NAMALWA (cell line): ENCODE measurements at regions not wholly inside any gene's neighbourhood (a gene's known extent, or its start where the extent isn't known, plus 50 kb on each side); places are given as distances from the start of the nearest gene placed in this dataset.
"Not testable (repeated sequence)": the region's sequence is repeated elsewhere in the genome, so short reads cannot be mapped to it uniquely, and the experiment has no call there.

Experiments used
- DNase-seq: peaks from one replicate; pipeline ENCODE4 v3.0.0-alpha.2; 2015; ENCODE audit warnings: low spot score

DNA sequence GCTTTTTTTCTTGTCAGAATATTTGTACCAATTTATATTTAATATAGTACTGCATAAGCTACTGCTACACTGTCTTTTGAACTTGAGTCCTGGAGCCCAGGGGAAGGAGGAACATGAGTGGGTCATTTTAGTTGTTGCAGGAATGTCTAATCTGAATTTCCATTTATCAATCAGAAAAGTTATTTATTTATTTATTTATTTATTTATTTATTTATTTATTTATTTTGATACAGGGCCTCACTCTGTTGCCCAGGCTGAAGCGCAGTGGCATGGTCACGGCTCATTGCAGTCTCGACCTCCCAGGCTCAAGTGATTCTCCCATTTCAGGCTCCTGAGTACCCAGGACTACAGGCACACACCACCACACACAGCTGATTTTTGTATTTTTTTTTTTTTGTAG is 712.6 kb downstream of the NR2F1-AS1 start:
- DNase-seq, result no peak

DNA sequence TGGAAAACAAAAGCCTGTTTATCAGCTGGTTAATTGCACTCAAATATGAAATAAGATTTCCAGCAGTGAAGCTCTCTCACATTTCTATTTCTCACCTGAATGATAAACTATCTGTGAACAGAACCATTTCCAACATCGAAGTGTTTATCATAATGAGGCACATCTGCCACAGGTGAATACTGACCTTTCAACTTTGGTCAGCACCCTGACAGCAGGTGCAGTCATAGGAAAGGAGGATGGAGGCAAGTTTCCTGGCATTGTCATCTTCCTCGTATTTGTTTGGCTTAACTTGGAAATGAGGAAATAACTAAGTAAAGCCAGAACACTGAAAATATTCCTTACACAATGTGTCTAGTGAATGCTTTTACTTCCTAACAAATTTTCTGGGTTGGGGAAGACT is 716.4 kb downstream of the NR2F1-AS1 start:
- no peak for DNase-seq

DNA sequence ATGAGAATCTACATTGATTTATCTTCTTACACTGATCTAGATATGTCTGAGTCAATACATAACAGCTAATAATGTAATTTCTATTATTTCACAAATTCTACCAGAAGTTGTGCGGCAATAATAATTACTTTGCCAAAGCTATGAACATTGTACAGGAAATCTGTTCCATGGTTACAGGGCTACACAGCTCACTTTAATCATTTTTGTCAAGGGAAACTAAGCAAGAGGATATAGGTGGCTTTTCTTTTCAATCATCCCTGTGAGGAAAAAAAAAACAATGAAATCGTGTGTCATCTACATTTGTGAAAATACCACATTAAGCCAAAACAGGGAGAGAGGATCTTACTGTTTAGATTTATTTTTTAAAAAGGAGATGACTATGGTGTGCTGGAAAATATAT is 717.4 kb downstream of the NR2F1-AS1 start:
- no peak for DNase-seq

DNA sequence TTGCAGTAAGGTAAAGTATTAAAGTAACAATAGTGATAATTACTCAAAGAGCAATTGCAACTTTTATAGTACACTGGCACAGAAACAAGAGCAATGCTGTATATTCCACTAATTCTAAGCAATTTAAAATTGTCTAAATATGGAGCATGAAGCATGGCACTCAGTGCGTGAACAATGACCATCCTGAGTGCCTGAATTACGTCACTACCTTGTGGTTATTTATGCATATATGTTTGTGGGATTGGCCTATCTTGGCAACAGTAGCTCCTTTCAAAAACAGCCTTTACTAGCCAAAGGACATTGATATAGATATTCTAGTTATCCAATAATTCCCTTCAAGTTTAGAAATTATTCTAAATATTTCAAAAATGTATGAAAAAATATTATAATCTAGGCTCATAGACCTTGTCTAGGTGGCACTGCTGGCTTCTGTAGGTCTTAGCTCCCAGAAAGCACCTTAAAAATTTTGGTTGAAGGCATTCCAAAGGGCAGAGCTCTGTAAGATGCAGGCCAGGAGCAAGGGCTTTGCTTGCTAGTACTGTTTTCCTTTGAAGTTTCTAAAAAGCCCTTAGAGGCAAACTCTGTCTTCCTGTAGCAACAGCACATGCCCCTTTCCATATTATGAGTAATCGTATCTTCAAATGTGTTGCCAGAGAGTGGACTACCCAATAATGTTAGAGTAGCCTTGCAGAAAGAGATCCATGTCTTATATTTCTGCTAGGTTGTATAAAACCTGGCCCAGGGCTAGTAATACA is 719.3 kb downstream of the NR2F1-AS1 start:
- no peak for DNase-seq

DNA sequence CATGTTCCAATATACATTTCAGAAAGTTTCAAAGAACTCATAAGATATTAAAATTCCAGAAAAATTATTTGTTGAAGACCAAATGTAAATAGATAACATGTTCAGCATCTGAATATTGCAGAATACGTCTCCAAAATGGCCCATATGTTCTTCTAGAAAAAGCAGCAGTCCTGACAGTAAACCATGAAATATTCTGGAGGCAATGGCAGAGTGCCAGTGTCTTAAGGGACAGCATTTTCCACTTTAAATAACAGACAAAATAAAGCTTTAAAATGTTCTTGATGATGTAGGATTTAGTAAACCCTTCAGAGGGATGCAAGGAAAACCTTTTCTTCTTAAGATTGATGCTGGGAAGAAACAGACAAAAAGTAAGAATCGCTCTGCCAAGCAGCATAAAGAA is 721.0 kb downstream of the NR2F1-AS1 start:
- no peak for DNase-seq

DNA sequence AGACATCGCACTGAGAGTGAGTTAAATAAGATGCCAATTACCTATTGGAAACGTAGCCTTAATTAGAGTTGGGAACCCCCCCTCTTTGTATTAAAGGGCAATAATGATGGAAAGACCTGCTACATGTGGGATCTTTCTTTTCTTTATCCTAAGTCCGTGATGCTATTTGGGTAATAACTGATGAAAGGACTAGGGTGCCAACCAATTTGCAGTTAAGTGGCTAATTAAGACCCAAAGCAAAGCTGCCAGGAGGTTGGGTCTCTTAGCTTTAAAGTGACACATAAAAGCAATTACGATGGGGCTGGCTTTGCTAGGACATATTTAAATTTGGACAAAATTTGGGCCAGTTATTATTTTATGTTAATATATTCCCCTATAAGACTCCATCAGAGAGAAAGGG is 728.8 kb downstream of the NR2F1-AS1 start:
- DNase-seq, result no peak

DNA sequence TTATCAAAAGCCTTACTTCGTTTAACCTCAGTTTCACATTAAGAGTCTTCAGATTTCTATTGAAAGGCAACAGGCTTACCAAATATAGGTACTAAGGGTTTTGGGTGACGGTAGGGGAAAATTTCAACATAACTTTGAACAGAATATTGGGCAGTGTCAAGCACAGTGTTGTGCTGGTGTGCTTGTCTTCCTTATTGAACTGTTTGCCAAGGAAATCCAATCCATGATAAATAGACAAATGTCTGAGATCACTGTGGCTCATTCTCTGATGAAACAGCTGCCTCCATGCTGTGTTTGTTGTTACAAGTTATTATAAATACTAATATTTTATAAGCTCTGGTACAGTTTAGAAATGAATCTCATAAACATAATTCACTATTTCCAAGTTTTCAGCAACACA is 730.1 kb downstream of the NR2F1-AS1 start:
- no peak for DNase-seq

DNA sequence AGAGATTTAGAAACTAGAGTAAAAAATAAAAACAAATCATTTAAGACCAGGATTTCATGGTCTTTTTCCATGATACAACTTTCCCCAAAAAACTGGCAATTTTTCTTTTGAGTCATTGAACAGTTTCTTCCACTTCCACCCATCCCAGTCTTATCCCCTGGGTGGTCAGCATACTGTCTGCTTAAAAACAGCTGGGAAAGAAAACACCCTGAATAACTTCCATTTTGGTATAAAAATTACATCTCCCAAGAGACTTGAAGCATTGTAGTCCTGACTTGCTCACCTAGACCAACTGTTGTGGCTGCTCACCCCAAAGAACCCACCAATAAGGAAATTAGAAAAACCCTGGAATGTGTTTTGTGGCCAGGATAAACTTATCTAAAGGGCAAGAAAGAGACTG is 731.3 kb downstream of the NR2F1-AS1 start:
- no peak for DNase-seq

DNA sequence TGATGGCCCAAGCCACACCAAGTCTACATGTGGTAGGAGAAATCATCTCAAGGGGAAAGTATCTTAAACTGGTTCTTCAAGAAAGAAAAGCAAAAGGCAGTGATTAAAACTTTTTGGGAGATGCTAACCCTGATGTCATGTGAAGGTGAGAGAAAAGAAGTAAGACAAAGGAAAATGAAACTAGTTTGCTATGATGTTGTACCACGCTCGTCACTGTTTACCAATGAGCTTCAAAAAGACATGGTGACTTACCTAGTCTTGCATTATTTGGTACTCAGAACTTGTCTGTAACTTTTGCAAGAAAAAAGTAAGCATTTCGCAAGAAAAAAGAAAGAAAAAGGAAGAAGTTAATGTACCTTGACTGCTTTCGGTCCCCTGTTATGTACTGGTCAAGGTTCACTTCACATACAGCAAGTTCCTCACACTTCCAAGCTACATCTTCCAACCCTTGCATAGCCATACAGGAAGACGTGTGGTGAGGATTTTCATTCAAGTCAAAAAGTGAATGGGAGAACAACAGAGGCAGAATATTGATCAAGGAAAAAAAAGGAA is 739.3 kb downstream of the NR2F1-AS1 start:
- DNase-seq, result no peak

DNA sequence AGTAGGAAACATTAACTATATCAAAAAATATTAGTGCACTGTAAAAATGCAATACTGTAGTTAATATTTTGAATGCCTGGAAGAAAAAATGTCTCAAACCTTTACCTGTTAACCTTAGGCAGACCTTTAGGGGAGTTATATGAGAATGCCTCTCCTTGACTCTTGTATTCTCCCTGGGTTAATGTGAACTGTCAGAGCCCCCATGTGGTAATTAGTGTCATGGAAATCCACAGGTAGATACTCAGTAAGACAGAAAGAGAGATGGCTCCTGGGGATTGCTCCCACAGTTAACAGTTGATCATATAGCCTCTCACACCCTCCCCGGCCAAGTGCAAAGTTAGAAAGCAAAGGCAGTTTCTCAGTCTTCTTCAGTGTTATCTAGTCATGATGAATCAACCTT is 742.8 kb downstream of the NR2F1-AS1 start:
- peak; percentile 11 for DNase-seq

DNA sequence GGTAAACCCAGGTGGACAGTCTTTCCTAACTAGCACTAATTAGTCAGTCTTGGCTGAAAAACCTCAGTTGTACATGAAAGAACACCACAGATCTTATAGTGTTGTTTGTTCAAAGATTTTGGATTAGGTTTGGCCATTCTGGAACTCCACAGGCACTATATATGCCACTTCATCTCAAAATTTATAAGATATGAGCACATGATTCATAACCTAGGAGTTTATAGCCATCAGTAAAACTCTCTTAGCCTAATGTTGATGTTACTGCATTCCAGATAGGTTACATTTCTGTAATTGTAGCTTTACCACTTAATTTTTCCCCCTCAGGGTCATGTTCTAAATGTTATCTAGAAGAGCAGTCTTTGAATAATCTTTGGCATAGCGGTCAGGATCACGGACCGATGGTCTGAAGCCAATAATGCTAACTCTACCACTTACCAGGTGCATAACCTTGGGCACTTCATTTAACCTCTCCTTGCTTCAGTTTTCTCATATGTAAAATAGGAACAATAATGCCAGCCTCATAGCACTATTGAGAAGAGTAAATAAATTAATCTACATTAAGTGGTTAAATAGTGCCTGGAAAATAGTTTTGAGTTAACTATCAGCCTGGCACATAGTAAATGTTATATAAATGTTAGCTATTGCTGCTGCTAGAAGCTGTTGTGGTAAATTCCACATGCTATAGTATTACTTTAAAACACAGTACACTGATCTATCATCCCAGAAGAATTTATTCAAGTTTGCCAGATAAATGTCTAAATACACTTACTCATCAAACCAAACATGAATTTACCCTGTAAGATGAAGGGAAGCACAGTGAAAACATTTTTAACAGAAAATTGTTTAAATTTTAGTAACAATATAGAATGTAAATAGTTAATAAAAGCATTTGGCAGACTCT is 743.9 kb downstream of the NR2F1-AS1 start:
- DNase-seq, result no peak

DNA sequence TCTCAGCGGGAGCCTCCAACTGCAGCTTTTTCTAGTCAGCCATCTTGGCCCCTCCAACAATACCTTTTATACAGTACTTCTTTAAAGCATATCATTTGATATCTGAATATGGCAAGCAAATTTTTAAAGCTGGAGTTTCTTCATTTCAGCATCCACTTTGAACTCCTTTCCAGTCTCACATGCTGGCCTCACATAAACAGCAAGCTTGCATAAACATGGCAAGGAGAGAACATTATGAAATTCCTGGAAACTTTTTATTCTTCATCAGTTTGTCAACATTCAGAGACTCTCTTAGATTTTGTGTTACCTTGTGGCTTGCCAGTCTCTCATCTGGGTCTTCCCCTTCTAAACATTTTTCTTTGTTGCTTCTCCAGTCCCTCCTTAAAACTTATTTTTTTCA is 745.3 kb downstream of the NR2F1-AS1 start:
- DNase-seq, result no peak

DNA sequence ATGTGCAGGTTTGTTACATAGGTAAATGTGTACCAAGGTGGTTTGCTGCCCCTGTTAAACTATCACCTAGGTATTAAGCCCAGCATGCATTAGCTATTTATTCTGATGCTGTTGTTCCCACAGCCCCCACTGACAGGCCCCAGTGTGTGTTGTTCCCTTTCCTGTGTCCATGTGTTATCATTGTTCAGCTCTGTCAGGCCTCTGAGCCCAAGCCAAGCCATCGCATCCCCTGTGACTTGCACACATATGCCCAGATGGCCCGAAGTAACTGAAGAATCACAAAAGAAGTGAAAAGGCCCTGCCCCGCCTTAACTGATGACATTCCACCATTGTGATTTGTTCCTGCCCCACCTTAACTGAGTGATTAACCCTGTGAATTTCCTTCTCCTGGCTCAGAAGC is 757.5 kb downstream of the NR2F1-AS1 start:
- not testable (repeated sequence) for DNase-seq

DNA sequence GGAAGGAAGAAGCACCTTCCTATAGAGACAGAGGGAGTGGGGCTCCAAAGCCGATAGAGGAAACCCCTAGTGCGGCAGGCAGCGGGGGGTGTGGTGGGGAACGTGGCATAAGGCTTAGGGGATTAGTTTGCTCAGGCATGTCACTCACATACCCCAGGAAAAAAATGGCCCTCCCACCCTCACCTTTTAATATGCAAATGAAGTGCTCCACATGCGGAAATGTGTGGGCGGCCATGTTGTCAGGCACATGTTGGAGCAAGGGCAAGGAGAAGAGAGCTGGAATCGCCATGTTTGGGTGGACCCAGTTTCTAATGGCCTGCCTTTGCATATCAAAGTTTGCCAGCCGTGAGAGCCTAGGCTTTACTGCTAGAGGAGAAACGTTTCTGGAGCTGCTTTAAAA is 758.8 kb downstream of the NR2F1-AS1 start:
- no peak for DNase-seq

DNA sequence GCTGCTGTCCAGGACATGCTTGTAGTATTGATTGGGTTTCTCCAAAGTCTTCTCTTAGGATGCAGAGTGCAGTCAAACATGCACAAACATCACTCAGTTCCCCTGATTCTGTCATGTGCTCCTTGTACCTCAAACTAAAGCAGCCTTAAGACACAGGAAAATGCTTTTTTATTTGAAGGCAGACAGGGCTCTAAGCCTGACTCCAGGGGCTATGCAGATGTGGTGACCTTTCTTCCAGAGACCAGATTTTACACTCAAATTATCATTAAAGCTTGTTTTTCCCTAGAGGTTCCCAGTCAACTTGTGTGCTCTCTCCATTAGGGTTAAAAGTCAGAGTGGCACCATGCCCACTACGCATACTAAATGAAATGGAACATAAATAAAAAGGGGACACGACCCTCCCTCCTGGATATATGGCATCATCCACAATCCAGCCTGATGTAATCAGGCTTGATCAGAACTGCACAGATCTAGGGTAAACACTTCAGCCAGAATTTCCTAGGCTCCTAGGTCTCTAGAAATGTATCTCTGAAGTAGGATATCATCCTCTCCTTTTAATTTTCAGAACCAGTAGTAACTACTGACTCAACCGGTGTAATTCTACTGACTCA is 771.1 kb downstream of the NR2F1-AS1 start:
- DNase-seq, result no peak

DNA sequence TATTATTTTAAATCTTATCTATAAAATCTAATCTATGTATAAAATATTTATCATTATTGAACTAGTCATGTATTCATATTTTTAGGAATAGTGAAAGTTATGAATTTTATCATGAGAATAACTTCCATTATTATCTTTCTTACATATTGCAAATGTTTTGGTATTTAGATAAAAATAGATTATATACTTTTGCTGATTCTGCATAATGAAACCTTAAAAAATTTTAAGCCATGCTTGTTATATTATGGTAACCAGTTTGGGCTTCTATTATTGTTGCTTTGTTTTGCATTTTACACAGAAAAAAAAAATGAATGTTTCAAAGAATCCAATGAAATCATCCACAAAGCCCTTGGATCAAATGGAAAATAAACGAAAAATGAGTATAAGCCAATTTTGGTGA is 772.5 kb downstream of the NR2F1-AS1 start:
- DNase-seq, result no peak

DNA sequence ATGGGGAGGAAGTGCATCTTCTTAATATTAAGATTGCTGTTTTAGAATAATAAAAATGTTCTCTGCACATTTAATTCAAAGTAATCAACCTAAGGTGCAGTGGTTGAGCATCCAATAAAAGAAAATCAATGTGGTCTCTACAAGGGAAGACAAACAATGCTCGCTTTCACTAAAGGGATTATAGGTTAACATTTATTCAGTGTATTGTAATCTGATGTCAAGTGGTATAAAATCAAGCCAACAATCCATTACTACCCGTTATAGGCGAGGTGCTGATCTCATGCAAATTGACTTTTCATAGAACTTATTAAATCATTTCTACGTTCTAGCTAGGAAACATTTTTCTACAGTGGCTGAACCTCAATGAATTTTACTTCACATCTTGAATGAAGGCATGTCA is 773.9 kb downstream of the NR2F1-AS1 start:
- no peak for DNase-seq

DNA sequence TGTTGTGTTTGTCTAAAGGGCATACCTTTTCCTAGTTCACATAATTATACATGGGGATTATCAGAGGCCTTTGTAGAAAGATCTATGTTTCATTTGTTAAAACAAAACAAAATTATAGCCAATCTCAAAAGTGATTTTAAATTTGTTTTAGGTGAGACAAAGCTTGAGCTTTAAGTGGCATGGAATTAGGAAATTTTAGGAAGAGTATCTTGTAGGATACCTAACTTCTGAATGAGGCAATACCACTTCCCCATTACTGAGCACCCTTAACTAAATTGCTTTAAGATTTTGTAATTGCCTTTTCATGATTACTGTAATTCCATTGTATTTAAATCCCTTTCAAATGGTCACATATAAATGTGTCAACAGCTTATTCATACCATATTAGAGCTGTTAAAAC is 775.6 kb downstream of the NR2F1-AS1 start:
- no peak for DNase-seq

DNA sequence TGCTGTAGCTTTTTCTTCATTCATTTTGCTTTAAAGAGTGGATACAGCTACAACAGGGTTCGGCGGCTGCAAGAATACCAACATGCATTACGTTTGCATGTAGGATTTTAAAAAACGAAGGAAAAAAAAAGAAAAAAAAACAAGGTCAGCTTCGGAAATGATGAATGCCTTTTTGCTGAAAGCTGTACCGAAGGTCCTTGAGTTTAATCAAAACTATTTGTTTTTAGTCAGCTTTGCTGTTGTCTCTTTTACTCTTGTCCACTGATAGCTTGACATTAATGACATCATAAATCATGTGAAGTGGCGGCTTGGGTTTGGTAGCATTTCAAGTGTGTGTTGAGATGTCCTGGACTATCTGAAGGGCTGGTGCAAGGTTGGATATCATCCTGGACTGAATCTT is 779.1 kb downstream of the NR2F1-AS1 start:
- DNase-seq, result no peak

DNA sequence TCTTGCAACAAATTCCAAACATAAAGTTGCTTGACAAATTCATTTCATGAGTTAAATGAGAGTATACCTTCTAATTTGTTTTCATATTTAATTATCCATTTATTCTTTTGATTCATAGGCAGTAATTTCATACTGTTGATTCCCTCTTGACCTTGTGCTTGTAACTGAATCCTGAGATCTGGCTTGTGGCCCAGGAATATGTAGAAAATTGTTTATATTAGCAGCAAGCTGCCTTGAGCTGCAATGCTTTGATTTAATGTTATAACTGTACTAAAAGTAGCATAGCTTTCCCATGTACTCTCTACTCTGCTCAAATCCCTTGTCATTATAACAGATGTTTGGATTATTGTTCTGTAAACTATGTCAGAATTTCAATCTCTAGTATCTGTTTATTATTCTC is 780.7 kb downstream of the NR2F1-AS1 start:
- DNase-seq, result no peak

DNA sequence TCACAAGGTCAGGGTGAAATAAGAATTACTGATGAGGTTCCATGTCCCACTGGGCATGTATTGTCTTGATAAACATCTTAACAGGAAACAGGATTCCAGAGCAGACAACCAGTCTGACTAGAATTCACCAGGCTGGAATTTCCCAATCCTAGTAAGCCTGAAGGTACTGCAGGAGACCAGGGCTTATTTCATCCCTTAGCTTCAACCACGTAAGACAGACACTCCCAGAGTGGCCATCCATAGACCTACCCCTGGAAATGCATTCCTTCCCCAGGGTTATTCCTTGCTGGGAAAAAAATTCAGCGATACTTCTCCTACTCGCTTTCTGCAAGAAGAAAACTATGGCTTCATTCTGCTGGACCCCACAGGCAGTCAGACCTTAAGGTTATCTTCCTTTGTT is 785.4 kb downstream of the NR2F1-AS1 start:
- DNase-seq, result no peak

DNA sequence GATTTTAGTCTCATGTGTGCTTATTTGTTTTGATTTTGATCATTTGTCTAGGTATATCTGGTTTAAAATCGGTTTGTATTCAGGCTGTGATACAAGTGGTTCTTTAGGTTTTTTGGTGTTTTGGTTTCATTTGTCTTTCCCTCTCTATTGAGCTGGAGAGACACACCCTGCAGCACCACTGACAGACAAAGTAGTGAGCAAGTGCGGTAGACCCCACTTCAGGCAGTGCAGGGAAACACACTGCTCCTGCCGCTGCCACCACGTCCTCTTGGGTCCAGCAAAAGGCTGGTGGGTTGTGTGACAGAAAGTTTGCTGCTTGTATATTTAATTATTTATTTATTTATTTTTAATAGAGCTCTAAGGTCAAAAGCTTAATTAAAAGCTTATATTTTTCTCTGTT is 801.0 kb downstream of the NR2F1-AS1 start:
- DNase-seq, result no peak

DNA sequence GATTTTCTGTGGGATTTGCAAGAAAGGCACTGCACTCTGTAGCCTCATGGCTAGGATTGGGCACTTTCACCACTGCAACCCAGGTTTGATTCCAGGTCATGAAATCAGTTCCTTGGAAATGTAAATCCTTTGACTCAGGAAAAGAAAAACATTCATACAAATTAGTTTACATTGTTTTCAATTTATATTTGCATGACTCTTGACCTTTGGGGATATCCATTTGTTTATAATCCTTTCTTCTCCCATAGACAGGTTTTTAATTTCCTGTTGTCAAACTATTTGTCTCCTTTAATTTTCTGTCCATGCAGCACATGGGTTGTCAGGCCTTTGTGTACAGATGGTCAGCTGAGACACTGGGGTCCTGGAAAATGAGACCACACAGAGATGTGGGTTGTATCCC is 801.5 kb downstream of the NR2F1-AS1 start:
- no peak for DNase-seq
